Central memory CD4-positive, alpha-beta T cell (primary cell): ENCODE measurements at regions not wholly inside any gene's neighbourhood (a gene's known extent, or its start where the extent isn't known, plus 50 kb on each side); places are given as distances from the start of the nearest gene placed in this dataset.
A peak's percentile ranks its signal among the peaks of the same experiment; 100 is the strongest.
"Not testable (repeated sequence)": the region's sequence is repeated elsewhere in the genome, so short reads cannot be mapped to it uniquely, and the experiment has no call there.

Experiments used
- DNase-seq: peaks from one replicate; pipeline ENCODE4 v3.0.0; 2022

- DNase-seq: no peak
Measured at GRCh38 chr22:22717664-22718063, 73.2 kb downstream of the GGTLC2 start.

- peak; percentile 8 for DNase-seq
Measured at GRCh38 chr22:22720201-22720723, 75.8 kb downstream of the GGTLC2 start.

GRCh38 chr22:22720724-22721261, 76.4 kb downstream of the GGTLC2 start:
- DNase-seq: no peak

GRCh38 chr22:22721681-22722354, 77.4 kb downstream of the GGTLC2 start:
- DNase-seq: no peak

GRCh38 chr22:22728382-22728781, 84.0 kb downstream of the GGTLC2 start:
- no peak for DNase-seq

- no peak for DNase-seq
Measured at GRCh38 chr22:22730655-22731373, 86.4 kb downstream of the GGTLC2 start.

- DNase-seq: no peak
Measured at GRCh38 chr22:22731374-22731676, 86.9 kb downstream of the GGTLC2 start.

- DNase-seq: not testable (repeated sequence)
Measured at GRCh38 chr22:22733006-22733405, 88.6 kb downstream of the GGTLC2 start.

GRCh38 chr22:22733881-22734373, 89.5 kb downstream of the GGTLC2 start:
- no peak for DNase-seq

- DNase-seq: not testable (repeated sequence)
Measured at GRCh38 chr22:22734395-22735272, 90.2 kb downstream of the GGTLC2 start.

GRCh38 chr22:22735276-22735675, 90.9 kb downstream of the GGTLC2 start:
- not testable (repeated sequence) for DNase-seq

- DNase-seq: no peak
Measured at GRCh38 chr22:22735695-22736611, 91.5 kb downstream of the GGTLC2 start.

- no peak for DNase-seq
Measured at GRCh38 chr22:22737590-22737989, 93.2 kb downstream of the GGTLC2 start.

GRCh38 chr22:22738959-22739585, 94.7 kb downstream of the GGTLC2 start:
- DNase-seq: no peak

GRCh38 chr22:22740560-22741276, 96.3 kb downstream of the GGTLC2 start:
- DNase-seq: no peak

GRCh38 chr22:22741843-22742242, 97.4 kb downstream of the GGTLC2 start:
- no peak for DNase-seq

- no peak for DNase-seq
Measured at GRCh38 chr22:22742641-22743040, 98.2 kb downstream of the GGTLC2 start.

GRCh38 chr22:22743128-22743760, 98.8 kb downstream of the GGTLC2 start:
- DNase-seq: no peak

- DNase-seq: no peak
Measured at GRCh38 chr22:22744412-22745224, 100.2 kb downstream of the GGTLC2 start.
